ENCODE measurements at regions not wholly inside any gene's neighbourhood (a gene's known extent, or its start where the extent isn't known, plus 50 kb on each side); places are given as distances from the start of the nearest gene placed in this dataset.

DNA sequence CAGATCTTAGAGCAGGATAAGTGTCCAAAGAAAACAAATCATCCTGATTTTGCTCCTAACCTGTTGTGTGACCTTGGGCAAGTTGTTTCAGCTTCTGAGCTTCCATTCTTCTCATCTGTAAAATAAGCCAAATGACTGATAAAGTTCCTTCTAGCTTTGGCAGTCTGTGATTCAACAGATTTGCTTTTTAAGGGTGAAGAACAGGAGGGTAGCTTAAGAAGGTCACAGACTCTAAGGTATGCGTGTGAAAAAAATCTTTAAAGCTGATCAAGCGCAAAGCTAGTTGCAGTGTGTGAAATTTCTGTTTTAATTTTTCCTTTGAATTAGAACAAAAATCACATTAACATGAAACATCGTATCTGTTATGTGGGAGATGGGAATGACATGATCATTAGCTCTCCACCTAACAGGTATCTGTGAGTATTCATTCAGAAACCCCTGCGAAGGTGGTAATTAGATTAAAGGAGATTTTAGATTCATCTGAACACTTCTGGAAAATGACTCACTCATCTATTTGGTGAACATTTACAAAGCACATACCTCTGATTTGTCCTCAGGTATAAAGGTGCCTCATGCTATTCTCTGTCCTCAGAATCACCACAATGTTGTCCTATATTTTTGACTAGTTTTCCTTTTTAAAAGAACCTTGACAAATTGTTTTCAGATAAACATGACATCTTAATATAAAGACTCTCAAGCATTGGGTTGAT lies 131.9 kb upstream of the CPM start:
- no peak for DNase-seq

DNA sequence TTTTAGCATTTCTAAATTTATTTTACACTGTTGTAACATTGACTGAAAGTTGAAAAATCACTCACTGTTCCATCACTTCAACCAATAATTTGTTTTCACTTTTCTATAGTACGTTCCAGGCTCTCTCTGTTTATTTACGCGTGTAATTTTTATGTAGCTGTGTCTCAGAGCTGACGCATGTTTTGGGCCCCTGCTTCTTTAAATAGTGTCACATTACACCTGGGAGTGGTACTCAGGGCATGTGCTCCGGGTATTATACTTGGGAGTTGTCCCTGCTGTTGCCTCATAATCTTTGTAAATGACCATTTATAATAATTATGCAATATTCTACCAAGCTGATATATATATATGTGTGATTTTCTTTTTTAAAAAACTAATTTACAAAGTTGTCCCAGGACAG lies 132.8 kb upstream of the CPM start:
- no peak for DNase-seq

DNA sequence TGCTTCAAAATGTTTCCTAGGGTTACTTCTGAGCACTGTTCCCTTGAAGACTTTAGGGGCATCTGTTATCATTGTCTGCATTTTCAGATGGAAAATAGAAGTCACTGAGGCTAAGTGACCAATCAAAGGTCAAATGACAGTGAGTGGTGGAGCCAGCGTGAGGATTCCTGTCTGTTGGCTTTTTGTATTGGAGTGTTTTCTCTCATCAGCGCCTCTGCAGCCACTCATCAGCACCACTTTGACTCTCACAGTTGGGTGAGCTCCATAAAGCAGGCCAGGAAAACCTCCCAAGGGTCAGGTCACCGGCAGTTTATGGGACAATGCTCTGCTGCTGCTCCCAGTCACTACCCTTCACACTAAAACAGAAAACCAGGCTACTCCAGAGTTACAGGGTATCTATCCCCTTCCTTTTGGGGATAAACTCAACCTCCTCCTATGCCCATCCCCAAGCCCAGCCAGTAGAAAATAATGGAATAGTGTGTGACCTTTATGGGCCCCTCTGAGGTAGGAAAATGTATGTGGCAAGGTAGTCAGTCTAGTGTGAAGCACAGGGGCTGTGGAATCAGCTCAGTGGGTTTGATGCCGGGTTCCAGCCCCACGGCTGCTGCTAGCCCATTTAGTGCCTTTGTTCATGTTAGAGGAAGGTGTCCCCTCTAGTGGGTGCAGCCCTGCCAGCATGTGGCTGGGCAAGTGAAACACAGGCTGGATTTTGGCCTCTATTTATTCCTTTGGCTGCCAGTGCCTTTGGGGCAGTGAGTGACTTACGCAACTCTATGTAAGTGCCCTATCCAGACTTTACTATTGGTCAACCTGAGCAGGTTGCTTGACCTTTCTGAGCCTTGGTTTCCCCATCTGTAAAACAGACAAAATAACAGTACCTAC lies 133.8 kb upstream of the CPM start:
- no peak for DNase-seq

DNA sequence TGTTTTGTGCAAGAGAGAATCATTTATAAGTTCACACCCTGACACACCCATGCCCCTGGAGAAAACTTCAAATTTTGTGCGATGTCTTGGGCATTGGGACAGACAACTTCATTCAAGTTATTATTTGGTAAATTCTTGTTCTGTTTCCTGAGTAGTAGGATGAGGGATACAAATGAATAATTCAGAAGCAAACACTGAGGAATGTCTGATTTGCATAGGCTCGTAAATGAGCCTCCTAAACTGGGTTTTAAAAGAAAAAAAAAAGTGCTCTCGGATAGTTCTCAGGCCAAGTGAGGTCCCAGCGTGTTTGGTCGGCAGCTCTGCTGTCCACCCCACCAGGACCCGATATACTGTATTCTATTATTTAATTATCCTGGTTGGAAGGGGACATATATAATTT lies 134.7 kb upstream of the CPM start:
- no peak for DNase-seq

DNA sequence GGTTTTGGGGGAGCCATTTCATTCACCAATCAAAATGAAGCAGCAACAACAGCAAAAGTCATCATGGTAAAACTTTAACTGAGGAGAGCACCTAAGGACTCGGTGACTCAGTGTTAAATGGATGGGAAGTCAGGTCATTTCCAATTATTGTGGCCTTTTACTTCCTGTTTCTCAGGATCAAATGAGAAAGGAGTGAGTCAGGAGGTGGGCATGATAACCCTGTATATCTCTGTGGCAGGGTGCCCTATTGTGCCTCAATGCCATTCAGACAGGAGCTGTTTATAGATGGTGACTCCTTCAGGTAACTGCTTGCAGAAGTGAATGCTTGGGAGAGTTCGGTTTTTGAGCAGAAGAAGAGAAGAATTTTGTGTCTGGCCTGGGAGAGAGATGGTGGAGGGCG lies 135.5 kb upstream of the CPM start:
- no peak for DNase-seq

DNA sequence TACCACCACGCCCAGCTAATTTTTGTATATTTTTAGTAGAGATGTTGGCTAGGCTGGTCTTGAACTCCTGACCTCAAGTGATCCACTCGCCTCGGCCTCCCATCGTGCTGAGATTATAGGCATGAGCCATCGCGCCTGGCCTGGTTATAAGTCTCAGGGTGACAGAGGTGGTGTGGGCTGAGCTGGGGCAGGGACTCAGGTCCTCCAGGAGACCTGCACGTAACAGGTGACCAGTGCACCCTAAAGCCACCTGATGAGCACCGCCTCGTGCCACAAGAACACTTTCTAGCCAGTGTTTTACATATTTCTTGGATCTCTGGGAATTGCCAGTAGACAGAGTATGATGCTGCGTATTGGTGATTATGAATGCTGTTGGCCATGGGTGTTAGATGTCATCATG lies 136.5 kb upstream of the CPM start:
- no peak for DNase-seq

DNA sequence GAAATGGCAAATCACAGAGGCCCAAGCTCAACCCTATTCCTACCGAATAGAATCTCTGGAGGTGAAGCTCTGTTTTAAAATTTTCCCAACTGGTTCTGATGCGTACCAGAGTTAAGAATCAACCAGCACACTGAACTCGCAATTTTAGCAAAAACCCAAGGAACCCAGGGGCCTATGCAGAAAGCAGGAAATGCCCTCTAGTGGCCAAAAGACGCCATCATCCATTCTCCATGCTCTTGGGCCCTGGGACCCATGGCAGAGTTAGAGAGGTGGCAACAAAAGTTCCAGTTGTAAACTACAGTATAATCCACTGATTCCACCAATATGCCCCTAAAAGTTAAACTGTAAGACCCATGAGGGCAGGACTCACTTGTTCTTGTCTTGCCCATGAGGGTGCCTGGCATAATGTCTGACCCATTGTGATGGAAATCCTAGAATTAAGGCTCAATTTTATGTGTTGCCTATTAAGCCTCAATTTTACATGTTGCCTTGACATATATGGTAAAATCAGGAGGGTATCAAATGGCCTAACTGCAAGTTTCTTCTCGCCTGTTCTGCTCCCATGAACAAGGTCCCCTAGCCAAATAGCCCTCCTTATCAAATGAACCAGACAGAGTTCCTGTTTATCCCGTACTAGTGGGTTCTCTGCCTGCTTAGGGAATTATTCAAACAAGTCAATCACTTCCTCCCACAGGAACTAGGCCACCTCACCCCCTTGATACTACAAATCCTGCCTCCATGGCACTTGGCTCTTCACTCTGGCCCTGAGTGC lies 137.5 kb upstream of the CPM start:
- DNase-seq = no peak

DNA sequence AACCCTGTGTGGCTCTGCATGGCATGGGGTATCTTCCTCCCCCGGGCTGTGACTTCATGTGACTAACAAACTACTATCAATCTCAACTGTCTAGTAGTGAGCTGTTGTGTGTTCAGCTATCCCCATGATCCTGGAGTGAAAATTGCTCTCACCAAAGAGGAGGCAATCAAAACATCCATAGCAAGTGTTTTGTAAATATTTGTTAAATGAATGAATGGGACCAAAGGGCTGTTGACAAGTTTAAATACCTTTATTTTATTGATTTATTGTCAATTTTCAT lies 138.1 kb upstream of the CPM start:
- DNase-seq = no peak

DNA sequence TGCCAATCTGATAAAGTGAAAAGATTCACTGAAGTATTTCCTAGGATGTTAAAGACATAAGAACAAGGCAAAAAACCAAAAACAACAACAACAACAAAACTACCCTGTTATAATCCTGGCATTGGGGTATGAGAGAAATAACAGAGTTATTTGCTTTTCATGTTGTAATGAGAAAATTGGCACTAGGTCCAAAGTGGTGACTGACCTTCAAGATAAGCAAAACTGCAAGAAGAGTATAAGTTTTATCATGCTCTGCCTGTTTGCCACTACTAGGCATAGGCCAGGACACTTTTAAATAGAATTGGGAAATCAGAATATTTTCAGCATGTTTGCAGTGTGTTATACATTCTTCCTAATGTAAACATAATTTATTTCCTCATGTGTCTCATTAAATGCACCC lies 140.1 kb upstream of the CPM start:
- no peak for DNase-seq

DNA sequence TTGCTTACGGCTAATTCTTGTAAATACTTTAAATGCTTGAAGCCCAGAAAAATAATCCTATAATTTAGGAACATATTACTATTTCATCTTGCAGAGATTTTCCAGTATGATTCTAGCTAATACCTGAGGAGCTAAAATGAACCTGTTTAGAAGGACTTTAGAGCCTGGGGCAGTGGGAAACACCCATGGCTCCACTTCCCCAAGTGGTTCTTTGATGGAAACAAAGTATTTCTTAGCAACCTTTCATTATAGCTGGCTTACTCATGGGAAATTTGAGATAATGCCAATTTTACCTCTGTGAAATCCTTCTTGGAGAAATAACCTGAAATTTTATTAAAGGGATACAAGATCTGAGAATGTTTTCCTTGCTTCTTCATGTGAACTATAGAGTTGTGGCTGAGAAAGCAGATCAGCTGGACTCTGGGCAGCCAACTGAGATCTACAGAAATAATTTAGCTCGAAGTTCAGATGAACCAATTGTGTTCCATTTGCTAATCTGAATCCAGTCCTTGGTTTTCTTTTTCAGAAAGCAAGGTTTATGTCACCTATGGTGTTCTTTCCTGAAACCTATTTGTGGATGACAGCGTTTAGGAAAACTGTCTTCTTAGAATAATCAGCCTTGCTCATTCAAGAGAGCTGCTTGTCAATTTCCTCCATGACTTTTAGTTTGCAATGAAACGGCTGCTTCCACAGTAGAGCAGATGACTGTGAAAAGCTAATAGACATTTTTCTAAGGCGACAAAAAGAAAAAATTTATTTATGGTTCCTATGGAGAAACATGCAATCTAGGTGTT lies 141.8 kb upstream of the CPM start:
- DNase-seq = no peak

DNA sequence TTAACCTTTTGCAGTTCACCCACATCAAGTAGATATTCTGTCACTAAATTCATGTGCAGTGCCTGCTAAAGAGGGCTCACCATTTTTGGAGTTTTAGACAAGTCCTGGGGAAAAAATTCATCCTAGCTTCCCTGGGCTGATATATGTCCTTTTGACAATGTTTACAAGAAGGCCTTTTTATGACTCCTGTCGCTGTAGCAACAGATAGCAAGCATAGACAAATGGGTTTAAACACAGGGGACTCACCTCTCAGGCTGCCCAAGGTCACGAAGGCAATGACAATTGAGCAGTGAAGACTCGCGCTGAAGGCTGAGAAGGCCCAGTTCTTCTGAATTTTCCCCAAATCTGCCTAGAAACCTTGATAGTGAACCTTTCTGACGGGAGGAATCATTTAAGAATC lies 150.7 kb upstream of the CPM start:
- no peak for DNase-seq

DNA sequence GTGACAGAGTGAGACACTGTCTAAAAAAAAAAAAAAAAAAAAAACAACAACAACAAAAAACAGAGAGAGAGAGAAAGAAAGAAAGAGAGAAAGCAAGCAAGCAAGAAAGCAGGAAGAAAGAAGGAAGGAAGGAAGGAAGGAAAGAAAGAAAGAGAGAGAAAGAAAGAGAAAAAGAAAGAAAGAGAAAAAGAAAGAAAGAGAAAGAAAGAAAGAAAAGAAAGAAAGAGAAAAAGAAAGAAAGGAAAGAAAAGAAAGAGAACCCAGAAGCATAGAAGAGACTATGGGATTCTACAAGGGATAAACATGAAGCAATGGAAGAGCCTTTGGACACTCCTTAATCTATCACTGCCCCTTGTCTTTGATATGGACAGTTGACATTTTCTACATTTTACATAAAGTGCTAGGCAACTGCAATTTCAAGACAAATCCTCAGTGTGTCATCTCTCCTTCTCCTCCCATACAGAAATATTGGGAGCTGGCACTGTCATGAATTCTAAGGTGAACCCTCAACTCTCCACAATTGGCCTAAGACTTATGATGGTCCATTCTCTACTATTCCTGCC lies 151.9 kb upstream of the CPM start:
- DNase-seq = no peak

DNA sequence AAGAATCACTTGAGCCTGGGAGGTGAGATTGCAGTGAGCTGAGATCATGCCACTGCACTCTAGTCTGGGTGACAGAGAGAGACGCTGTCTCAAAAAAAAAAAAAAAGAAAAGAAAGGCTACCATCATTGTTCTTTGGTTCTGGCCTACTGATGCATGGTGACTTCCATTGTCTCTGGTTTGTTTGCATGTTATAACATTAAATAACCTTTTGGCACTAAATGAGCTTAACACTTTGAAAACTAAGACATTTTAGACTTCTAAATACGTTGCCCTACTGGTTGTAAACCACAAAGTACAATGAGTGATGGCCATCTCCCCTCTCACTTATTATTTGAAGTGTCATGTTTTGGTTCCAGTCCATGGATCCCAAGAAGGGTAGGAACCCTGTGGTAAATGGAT lies 152.9 kb upstream of the CPM start:
- DNase-seq = no peak

DNA sequence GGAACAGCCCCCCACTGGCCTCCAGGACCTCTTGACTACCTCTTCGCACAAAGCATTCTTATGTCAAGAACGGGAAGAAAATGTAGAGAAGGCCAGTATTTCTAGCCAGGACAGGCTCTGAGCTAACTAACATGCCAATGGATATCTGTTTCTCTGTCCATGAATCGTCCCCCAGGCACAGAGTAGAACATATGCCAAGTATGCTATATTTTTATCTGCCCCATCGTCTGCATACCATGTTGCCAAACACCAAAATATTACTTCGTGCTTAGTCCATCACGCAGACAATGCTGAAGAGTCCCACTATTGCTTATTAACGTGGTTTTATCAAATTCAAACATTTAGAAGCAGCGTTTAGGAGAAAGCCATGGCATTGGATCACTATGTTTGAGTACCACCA lies 151.4 kb upstream of the CPSF6 start:
- no peak for DNase-seq

DNA sequence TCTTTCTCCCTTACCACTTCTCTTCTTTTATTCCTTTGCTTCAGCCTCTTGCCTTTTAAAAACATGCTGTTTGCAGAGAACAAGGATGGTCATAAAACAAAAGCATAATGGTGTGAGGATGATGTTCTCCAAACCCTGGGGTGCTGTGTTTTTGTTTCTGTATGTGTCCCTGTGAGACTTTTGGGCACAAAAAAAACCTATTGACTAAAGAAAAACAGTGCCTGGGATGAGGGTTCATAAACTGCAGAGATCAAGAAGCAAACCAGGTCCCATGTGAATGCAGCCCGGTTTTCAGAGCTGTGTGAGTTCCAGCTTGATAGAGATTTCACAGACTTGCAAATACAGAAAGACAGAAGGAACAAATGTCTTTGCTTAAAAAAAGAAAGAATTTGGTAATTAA lies 148.6 kb upstream of the CPSF6 start:
- no peak for DNase-seq

DNA sequence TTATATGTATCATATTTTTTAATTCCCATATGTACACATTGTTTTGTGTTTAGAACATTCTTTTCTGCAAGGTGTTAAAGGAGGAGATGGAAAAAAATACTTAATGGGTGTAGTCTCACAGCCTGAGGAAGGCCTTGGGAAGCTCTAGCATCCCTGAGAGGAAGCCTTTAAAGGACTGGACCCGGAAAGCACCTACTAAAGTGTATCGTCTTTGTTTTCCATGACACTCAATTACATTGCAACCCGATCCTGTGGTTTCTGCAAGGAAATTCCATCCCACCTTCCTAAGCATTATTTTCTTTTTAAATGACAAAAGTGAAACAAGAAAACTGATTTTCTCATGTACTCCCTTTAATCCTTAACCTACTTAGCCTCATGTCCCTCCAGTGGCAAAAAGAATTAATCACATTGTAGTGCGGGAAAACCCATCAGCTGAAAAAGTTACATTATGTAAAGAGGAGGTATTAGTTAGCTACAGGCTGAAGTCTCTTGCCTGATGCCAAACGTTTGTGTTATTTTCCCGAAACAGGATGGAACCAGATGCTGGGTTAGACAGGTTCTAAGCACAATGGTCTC lies 147.8 kb upstream of the CPSF6 start:
- DNase-seq = no peak

DNA sequence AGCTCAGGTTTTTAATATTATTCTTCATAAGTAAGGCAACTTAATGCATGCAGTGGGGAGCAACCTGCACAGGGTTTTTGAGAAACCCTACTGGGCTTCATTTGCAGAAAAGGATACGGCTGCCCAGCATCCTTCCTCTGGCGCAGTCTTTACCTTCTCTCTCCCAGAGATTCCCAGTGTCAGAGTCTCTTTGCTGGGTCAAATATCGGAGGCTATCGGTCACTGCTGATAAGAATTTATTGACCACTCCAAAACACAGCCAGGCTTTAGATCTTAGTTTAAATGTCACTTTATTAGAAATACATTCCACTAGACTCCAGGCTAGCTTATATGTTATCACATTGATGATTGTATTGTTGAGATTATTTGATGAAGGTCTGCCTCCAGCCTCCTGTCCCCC lies 147.2 kb upstream of the CPSF6 start:
- DNase-seq = no peak

DNA sequence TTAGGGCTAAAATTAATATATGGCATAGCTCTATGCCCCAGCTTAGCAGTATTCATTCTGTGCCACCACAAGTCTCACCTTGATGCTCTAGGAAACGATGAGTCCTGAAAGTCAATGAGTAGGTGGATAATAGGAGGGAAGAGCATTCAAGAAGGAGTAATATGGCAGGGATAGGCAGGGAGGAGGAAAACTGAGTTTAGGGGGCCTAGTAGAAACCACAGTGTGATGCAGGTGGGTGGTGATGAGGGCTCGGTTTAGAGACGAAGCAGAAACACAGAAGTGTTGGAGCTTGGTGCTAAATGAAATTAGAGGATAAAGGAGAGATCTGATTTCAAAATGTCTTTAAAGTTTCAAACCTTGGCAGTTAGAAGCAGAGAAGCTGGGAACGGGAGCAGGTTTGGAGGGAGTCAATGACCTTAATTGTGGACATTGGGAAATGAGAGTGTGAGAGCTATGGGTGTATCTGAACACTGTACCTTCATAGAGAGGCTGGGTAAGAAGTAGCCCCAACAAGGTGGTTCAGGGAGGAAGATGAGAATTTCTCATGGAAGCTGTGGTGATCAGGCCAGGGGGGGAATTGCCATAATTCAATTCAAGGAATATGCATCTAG lies 144.7 kb upstream of the CPSF6 start:
- no peak for DNase-seq

DNA sequence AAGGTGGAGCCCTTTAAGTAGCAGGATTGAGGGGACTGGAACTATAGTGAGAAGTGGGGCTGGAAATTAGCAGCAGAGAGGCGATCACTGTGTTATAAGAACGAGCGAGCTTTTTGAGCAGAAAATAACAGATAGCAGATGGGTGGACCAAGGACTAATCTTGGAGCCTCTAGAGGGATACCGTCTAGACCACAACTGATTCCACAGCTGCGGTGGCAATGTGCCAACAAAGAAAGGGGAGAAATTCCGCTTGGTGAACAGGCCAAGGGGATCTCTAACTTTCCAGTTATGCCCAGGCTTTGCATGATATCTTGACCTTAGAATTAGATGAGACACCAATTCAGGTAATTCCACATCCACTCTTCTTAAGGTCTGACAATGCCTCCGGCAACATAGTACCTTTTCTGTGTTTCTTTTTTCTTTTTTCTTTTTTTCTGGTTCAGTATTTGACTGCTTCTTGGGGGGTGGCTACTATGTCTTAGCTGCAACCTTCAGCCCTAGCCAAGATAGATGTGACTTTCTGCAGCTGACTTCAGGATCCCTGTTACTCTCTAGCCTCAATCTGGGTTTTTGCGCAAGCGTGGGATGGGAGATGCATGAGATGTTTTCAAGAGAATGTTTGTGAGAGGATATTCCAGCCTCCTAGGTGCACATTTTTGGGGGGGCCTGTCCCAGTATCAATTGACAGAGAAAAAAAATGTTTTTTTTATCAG lies 143.4 kb upstream of the CPSF6 start:
- DNase-seq = no peak

DNA sequence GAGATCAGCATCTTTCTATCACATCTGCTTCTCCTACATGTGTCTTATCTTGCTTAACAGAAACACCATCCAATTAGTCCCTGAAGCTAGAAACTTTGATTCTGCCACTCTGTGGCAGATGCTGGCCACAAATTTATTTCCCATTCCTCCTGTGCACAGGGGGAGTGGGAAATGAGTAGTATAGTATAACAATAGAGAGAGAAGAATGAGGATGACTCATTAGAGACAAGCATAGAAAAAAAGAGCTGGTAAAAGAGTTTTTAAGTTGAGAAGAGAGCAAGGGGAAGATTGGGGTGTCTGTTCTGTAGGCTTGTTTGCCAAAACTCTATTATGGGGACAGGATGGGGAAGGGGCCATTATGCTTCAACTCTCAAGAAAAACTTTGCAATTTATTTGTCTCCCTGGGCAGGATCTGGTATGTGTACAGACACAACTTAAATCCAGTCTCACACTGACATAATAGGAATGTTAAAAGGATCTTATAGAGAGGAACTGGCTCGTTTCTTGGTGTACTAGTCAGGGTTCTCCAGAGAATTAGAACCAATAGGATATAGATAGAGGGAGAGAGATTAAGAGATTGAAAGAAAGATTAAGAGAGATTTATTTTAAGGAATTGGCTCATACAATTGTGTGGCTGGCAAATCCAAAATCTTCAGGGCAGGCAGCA lies 142.6 kb upstream of the CPSF6 start:
- DNase-seq = no peak
